Peyer's patch (tissue), 4 donors: ENCODE measurements at regions not wholly inside any gene's neighbourhood (a gene's known extent, or its start where the extent isn't known, plus 50 kb on each side); places are given as distances from the start of the nearest gene placed in this dataset.

Source experiments
- CTCF ChIP-seq, 6 experiments: fragments of 450-650 bp in 4 of 6; fragments of 200-600 bp in 2 of 6; sonication (generic) in 1 of 6; IDR thresholded peaks; one replicate each; pipeline ENCODE4 v1.5.1; 2017 to 2019; ENCODE audit warnings: antibody characterized with exemption in 6 of 6, mild to moderate bottlenecking in 3 of 6, moderate library complexity in 1 of 6
- POLR2A ChIP-seq, 2 donors: fragments of 450-650 bp; IDR thresholded peaks; one replicate each; pipeline ENCODE4 v1.5.1; 2017; ENCODE audit warnings: antibody characterized with exemption in 2 of 2, mild to moderate bottlenecking in 2 of 2, moderate library complexity in 2 of 2

DNA sequence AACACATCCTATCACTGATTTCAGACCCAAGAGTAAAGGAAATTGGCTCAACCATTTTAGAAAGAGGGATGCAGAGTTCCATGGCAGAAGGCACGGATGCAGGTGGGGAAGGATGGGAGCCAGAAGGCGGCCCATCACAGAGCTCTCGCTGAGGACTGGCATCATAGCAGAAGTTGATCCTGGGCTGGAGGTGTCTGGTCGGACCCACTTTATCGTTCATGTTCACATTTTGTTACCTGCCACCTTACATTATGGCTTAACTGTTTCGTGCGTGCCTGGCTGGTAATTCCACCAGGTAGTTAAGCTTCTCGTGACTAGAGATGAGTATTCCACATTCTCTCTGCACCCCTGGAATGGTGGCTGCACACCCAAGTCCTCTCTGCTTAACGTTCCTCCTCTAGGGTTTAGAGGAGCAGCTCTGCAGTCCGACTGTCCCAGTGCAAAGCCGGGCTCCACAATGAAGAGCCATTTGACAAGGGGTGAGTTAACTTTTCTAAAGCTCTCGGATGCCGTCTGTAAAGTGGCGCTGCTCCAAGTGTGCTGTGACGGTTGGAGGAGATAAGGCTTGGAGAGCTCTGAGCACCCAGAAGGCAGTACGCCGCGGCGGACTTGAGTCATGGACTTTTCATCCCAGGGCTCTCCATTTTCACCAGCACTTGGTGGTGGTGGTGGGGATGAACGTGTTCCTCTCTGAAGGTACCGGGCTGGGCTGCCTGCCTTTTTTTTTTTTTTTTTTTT lies 157.1 kb upstream of the SHH start:
- TF ChIP-seq CTCF (IDR thresholded peaks at IDR 0.05): no peak
- TF ChIP-seq POLR2A (IDR thresholded peaks at IDR 0.05): no peak
